ENCODE measurements at regions not wholly inside any gene's neighbourhood (a gene's known extent, or its start where the extent isn't known, plus 50 kb on each side); places are given as distances from the start of the nearest gene placed in this dataset.

DNA sequence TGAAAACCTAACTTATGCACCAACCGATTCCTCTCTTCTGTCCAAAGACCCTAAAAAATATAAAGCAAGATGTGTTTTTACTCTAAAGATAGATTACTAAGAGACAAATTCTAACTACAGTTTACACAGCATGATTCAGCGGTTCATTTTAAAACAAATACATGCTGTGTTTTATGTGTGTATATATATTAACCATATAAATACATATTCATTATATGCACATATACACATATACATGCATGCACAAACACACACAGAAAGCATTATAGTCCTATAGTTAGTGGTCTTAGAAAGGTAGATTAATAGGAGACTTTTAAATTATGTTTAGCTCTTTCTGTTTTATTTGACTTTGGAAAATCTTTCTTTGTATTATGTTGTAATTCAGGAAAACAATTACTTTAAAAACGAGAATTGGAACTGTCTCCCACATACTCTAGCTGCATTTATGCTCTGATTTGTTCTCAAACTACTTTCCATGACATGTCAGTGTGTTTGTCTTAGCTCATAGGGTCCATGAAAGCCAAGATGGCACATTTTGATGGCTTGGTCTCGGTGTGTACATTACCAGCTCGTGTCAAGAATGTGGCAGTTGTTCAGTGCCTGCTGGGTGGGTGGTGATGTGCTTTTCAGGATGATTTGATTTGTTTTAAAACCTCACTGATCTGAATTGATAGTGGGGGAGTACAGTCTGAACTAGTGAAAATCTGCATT, 548.8 kb upstream of the SALL1 start:
- no peak for DNase-seq (ENCODE audit: low read depth in 3 of 3, low spot score in 2 of 3)

DNA sequence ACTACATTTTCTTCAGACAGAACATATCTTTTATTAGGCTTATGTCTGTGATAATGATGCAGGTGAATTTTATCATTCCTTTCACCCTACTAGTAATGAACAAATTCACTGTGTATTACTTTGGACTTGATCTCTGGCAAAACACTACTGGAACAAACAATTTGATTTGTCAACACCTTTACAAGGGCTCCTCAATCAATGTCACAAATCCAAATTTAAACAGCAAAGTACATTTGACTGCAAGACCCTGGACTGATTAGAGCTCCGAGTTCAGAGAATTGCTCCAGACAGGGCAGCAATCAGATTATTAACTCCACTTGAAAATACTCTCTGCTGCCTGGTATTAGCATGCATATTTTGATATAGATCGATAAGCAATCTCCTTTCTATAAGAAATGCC, 547.6 kb upstream of the SALL1 start:
- no peak for DNase-seq (ENCODE audit: low read depth in 3 of 3, low spot score in 2 of 3)

GRCh38 chr16:51697454-51697853, 546.4 kb upstream of the SALL1 start:
- DNase-seq (ENCODE audit: low read depth in 3 of 3, low spot score in 2 of 3): no peak

DNA sequence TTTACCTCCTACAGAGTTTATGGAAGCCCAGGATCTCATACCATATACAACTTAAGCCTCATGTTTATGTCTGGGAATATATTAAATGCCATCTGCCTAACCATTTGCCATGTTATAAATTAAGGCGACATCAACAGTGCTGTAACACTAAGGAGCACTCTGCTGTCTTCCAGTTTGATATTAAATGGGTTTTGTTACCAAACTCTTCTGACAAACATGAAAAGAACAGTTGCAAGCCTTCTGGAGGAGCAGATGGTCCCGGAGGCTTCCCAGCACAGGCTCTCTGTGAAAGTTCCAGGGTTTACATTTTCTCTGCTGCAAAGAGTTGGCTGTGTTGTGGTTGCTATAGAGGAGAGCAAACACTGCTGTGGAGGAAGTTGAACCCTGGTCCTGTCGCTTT, 545.3 kb upstream of the SALL1 start:
- no peak for DNase-seq (ENCODE audit: low read depth in 3 of 3, low spot score in 2 of 3)

- no peak for DNase-seq (ENCODE audit: low read depth in 3 of 3, low spot score in 2 of 3)
These were observed 540.0 kb upstream of the SALL1 start for GRCh38 chr16:51691109-51691508.

GRCh38 chr16:51685498-51685897, 534.4 kb upstream of the SALL1 start:
- no peak for DNase-seq (ENCODE audit: low read depth in 3 of 3, low spot score in 2 of 3)

DNA sequence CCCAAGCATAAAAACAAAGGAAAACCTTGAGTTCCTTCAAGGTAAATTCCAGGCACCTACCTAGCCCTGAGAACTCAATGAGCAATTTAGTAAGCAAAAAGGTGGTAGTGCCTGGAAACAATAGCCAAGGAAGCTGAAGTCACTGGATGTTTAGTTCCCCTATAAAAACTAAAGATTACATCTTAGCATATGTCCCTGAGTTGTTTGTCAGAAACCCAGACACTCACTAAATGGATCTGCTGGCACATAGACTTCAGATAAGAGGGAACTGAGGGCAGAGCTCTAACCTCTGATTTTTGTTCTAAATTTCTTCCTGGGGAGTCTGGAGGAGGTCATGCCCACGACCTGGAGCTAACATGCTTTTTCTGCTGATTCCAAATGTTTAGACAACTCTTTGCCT, 532.8 kb upstream of the SALL1 start:
- no peak for DNase-seq (ENCODE audit: low read depth in 3 of 3, low spot score in 2 of 3)

- DNase-seq (ENCODE audit: low read depth in 3 of 3, low spot score in 2 of 3): no peak
These were observed 531.8 kb upstream of the SALL1 start for GRCh38 chr16:51682905-51683304.

DNA sequence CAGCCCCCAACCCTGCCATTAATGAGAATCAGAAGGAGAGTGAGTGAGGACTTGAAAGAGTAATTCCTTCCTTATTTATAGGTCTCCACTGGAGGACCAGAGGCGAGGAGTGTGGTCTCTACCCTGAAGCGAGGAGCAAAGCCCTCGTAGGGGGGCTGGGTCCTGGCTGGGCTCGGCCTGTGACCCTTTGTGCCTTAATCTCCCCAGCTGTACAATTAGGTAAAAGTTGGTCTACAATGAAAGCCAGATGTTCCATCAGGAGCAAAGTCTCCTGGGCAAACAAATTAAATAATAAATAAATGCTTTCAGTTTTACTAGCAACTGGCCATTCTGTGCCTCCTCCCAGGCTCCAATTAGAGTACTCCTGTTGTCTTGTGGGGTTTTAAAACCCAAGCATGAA, 523.5 kb upstream of the SALL1 start:
- no peak for DNase-seq (ENCODE audit: low read depth in 3 of 3, low spot score in 2 of 3)

DNA sequence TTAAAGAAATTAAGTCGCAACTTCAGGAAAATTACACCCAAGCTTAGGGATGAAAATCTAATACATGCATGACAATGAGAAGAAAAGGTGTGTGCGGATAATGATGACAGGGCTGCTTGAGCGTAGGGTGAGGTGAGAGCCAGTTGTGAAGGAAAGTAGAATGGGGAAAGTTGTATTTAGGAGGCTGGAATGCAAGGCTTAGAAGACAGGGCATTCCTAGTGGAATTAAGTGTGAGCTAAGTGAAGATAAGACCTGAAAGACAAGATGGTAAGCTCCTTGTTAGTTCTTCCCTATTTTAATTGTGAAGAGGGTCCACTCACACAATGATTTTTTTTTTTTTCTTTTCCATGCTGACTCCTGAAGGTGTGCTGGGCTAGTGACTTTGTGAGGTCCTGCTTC, 519.5 kb upstream of the SALL1 start:
- no peak for DNase-seq (ENCODE audit: low read depth in 3 of 3, low spot score in 2 of 3)

- no peak for DNase-seq (ENCODE audit: low read depth in 3 of 3, low spot score in 2 of 3)
These were observed 515.8 kb upstream of the SALL1 start for GRCh38 chr16:51666821-51667220.

- no peak for DNase-seq (ENCODE audit: low read depth in 3 of 3, low spot score in 2 of 3)
These were observed 515.0 kb upstream of the SALL1 start for GRCh38 chr16:51666074-51666473.

DNA sequence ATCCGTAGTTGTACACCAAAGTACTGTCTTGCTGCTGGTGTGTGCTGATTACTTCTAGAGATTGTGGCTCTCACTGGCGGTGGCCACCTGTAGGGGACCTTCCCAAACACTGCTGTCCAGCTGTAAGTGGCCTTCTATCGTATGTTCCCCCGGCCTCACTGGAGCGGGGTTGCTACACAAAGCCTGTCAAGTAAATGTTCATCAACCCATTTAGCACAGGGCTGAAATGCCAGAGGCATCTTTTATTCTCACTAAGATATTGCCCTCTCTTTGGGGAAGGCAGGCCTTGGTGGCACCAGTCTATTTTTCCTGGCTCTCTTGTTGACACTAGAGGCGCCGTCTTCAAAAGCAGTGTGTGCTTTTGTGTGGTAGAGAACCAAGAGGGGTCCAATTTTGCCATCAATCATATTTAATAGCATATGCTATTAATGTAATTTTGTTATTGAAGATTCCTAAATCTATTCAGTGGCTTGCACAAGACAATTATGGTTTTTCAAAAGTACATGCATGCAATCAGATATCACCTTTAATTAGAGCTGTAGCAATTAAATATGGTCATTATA, 514.4 kb upstream of the SALL1 start:
- no peak for DNase-seq (ENCODE audit: low read depth in 3 of 3, low spot score in 2 of 3)

DNA sequence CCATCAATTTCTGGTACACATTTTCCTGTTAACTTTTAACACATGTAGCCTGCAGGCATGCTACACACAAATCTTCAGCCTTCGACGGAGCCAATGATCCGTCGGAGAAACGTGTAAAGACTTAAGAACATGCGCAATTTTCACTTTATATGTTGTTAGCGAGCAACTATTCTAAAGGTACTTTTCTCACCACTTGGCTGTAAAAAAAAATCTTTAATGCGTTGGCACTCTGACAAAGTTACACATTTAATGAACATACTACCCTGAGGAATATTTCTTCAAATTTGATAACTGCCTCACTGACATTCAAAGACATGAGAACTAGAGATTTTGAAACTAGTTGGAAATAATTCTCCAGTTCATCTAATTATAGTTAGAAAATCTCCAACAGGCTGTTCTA, 507.5 kb upstream of the SALL1 start:
- DNase-seq (ENCODE audit: low read depth in 3 of 3, low spot score in 2 of 3): no peak

- no peak for DNase-seq (ENCODE audit: low read depth in 3 of 3, low spot score in 2 of 3)
These were observed 506.8 kb upstream of the SALL1 start for GRCh38 chr16:51657848-51658247.

DNA sequence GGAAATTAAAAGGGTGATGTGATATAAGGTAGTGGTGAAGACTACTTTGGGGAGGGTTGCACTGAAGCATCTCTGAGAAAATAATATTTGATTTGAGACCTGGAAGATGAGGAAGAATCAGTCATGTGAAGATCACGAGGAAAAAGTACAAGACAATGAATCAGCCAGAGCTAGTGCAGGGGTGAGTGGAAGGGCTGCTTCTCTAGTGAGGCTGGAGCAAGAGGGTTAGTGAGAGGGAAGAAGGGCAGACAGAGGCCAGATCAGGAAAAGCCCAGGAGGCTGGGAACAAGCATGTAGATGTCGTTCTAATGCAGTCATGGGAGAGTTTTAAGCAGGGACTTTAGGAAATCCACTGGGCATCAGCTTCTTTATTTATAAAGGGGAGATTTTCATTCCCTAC, 504.2 kb upstream of the SALL1 start:
- no peak for DNase-seq (ENCODE audit: low read depth in 3 of 3, low spot score in 2 of 3)

DNA sequence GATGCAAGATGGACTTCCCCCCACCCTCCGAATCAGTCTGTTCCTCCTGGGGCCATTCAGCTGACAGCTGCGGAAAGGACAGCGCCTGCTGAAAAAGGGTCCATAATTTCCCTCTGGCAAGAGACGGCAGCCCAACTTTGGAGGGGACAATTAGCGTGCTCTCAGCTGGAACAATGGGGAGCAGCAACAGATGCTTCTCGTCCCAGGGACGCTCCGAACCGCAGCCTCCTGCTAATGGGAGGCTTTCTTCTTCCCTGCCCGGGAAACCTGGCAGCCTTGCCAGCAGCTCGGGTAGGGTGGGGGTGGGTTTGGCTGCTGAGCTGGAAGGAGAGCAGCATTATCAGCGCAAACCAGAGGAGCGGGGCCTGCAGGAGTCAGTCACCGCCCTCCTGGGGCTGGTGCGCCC, 500.0 kb upstream of the SALL1 start:
- no peak for DNase-seq (ENCODE audit: low read depth in 3 of 3, low spot score in 2 of 3)

- DNase-seq (ENCODE audit: low read depth in 3 of 3, low spot score in 2 of 3): no peak
These were observed 498.6 kb upstream of the SALL1 start for GRCh38 chr16:51649631-51650030.

DNA sequence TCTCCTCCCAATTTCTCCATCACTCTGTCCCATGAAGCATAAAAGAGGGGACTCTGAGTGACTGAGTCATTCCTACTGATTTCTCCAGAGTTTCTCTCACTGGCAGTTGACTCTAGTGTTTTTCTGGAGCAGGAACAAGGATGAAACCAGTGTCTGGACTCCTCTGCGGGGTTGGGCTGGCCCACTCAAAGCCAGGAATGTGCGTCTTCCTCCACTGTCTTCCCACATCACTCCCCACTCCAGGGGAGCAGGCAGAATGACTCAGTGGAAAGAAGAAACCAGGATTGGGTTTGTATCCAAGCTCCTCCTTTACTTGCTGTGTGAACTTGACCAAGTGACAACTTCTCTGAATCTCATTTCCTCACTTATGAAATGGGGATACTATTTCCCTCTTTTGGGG, 497.5 kb upstream of the SALL1 start:
- DNase-seq (ENCODE audit: low read depth in 3 of 3, low spot score in 2 of 3): no peak

DNA sequence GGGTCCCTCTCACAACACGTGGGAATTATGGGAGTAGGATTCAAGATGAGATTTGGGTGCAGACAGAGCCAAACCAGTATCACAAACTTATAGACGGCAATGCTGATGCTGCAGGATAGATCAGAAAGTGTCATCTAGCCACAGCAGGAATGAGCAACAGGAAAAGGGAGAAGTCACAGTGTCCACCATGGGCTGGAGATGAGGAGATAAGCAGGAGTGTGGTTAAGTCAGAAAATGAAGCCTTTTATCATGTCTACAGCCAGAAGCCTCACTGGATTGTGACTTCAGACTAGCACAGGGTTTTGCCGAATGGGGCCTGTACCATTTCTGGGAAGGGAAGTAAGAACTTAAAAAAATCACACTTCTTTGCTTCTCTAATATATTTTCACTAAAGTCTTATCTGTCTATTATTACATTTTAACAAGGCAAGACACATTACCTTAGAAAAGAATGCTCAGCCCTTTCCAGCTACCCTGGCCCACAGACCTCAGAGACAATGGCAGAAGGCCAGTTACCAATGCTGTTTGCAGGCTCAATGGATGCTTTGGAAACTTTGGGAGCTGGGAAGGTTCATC, 490.2 kb upstream of the SALL1 start:
- DNase-seq (ENCODE audit: low read depth in 3 of 3, low spot score in 2 of 3): no peak

DNA sequence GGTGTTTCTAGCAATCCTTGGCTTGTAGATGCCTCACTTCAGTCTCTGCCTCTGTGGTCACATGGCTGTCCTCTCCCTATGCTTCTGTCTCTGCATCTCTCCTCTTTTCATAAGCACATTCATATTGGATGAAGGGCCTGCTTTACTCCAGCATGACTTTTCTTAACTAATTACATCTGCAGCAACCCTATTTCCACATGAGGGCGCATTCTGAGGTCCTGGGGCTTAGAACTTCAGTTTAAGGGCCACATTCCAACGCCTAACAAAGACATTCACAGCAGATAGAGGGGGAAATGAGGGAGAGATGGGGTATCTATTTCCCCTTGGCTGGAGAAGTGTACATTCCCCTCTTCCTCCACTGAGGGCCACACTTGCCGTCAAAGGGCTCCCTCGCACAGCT, 489.1 kb upstream of the SALL1 start:
- no peak for DNase-seq (ENCODE audit: low read depth in 3 of 3, low spot score in 2 of 3)

GRCh38 chr16:51638339-51639135, 487.5 kb upstream of the SALL1 start:
- no peak for DNase-seq (ENCODE audit: low read depth in 3 of 3, low spot score in 2 of 3)
